ENCODE measurements at regions not wholly inside any gene's neighbourhood (a gene's known extent, or its start where the extent isn't known, plus 50 kb on each side); places are given as distances from the start of the nearest gene placed in this dataset.

DNA sequence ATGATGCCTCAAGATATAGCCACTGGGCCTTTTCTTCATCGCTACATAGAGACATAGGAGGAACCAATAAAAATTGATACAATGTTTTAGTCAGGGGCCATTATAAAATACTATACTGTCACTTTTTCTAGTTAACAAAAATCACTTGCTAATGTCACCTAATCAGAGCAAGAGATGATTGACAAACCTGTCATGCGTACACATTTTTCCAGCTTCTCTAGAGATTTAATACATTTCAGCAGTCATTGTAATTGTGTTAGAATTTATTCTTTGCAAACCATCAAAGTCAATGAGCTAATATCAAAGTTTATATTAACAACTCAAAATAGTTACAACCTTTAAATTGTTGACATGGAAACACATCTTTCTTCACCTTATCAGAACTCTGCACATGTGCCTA lies 513.6 kb upstream of the SEMA6A start:
- TF ChIP-seq NRF1 (conservative IDR thresholded peaks at IDR 0.05; ENCODE audit: low read depth, low read length) (no peak), KLF5 (IDR thresholded peaks at IDR 0.05; ENCODE audit: partially characterized antibody) (no peak), JUND (IDR thresholded peaks at IDR 0.05; ENCODE audit: low read depth, low read length) (no peak), NR2C1 (IDR thresholded peaks at IDR 0.05) (no peak), RFX5 (IDR thresholded peaks at IDR 0.05; ENCODE audit: low read depth, low read length) (no peak), TAF1 (IDR thresholded peaks at IDR 0.05; ENCODE audit: borderline replicate concordance, low read depth, low read length) (no peak), SRF (IDR thresholded peaks at IDR 0.05; ENCODE audit: low read depth in 2 of 2, low read length in 2 of 2) (no peak)
- TF ChIP-seq, protein P1, sequence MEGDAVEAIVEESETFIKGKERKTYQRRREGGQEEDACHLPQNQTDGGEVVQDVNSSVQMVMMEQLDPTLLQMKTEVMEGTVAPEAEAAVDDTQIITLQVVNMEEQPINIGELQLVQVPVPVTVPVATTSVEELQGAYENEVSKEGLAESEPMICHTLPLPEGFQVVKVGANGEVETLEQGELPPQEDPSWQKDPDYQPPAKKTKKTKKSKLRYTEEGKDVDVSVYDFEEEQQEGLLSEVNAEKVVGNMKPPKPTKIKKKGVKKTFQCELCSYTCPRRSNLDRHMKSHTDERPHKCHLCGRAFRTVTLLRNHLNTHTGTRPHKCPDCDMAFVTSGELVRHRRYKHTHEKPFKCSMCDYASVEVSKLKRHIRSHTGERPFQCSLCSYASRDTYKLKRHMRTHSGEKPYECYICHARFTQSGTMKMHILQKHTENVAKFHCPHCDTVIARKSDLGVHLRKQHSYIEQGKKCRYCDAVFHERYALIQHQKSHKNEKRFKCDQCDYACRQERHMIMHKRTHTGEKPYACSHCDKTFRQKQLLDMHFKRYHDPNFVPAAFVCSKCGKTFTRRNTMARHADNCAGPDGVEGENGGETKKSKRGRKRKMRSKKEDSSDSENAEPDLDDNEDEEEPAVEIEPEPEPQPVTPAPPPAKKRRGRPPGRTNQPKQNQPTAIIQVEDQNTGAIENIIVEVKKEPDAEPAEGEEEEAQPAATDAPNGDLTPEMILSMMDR (IDR thresholded peaks at IDR 0.05 in 2 of 3, conservative IDR thresholded peaks at IDR 0.05 in 1 of 3; ENCODE audit: control insufficient read depth in 2 of 3, extremely low read depth in 1 of 3, insufficient read depth in 1 of 3, low read depth in 3 of 3, low read length in 3 of 3), result no peak

Data from GM12878 (cell line).